Mesothelial cell of epicardium (in vitro differentiated cells): ENCODE measurements at regions not wholly inside any gene's neighbourhood (a gene's known extent, or its start where the extent isn't known, plus 50 kb on each side); places are given as distances from the start of the nearest gene placed in this dataset.

Source experiments
- DNase-seq, 2 experiments: peaks; one replicate each; pipeline ENCODE4 v3.0.0; 2021; ENCODE audit warnings: low spot score in 2 of 2; ENCODE audit not compliant: unreplicated experiment in 2 of 2
- H3K27ac Mint-ChIP-seq: 2 replicates; pipeline ENCODE4 v1.8.0; 2021; ENCODE audit warnings: mixed read lengths
- H3K27me3 Mint-ChIP-seq: 2 replicates; pipeline ENCODE4 v1.8.0; 2021; ENCODE audit warnings: low read depth, mixed read lengths
- H3K36me3 Mint-ChIP-seq: 2 replicates; pipeline ENCODE4 v1.8.0; 2021; ENCODE audit warnings: mixed read lengths
- H3K4me1 Mint-ChIP-seq: 2 replicates; pipeline ENCODE4 v1.8.0; 2021; ENCODE audit warnings: mixed read lengths
- H3K4me3 Mint-ChIP-seq: 2 replicates; pipeline ENCODE4 v1.8.0; 2021; ENCODE audit warnings: mild to moderate bottlenecking, moderate library complexity, mixed read lengths
- H3K9me3 Mint-ChIP-seq: 2 replicates; pipeline ENCODE4 v1.8.0; 2021; ENCODE audit warnings: mixed read lengths
- CTCF ChIP-seq: fragments of 200-600 bp; sonication (generic); IDR thresholded peaks from one replicate; pipeline ENCODE4 v1.5.0; 2021; ENCODE audit warnings: antibody characterized with exemption; ENCODE audit not compliant: unreplicated experiment

- TF ChIP-seq CTCF: no peak
- H3K4me1 Mint-ChIP-seq: peaks cover 5% of the 10 kb centered on the region
- peaks cover 17% of the 10 kb centered on the region for H3K9me3 Mint-ChIP-seq
- H3K36me3 Mint-ChIP-seq: no peaks in the 10 kb centered on the region
- H3K27ac Mint-ChIP-seq: no peak overlapping the region
- H3K4me3 Mint-ChIP-seq: no peak overlapping the region
- no peak for DNase-seq
- peaks cover 59% of the 10 kb centered on the region for H3K27me3 Mint-ChIP-seq
Observed at GRCh38 chr7:67882843-67883242, 886.2 kb downstream of the TYW1 start.

- no peak overlapping the region for H3K27ac Mint-ChIP-seq
- peaks cover 2% of the 10 kb centered on the region for H3K36me3 Mint-ChIP-seq
- no peaks in the 10 kb centered on the region for H3K4me1 Mint-ChIP-seq
- TF ChIP-seq CTCF: no peak
- H3K9me3 Mint-ChIP-seq: peaks cover 19% of the 10 kb centered on the region
- peaks cover 15% of the 10 kb centered on the region for H3K27me3 Mint-ChIP-seq
- H3K4me3 Mint-ChIP-seq: no peak overlapping the region
- no peak for DNase-seq
Observed at GRCh38 chr7:67890316-67890715, 893.7 kb downstream of the TYW1 start.

GRCh38 chr7:67894746-67895145 is 898.1 kb downstream of the TYW1 start:
- H3K4me3 Mint-ChIP-seq: no peak overlapping the region
- H3K27ac Mint-ChIP-seq: no peak overlapping the region
- H3K36me3 Mint-ChIP-seq: peaks cover 2% of the 10 kb centered on the region
- no peak for TF ChIP-seq CTCF
- H3K27me3 Mint-ChIP-seq: peaks cover 37% of the 10 kb centered on the region
- DNase-seq: no peak
- peaks cover 12% of the 10 kb centered on the region for H3K9me3 Mint-ChIP-seq
- no peaks in the 10 kb centered on the region for H3K4me1 Mint-ChIP-seq

- Mint-ChIP-seq H3K9me3 (peaks cover 9% of the 10 kb centered on the region), H3K27me3 (peaks cover 44% of the 10 kb centered on the region), H3K27ac (no peak overlapping the region), H3K4me3 (no peak overlapping the region), H3K4me1 (peaks cover 5% of the 10 kb centered on the region), H3K36me3 (no peaks in the 10 kb centered on the region)
- TF ChIP-seq CTCF: no peak
- no peak for DNase-seq
Observed at GRCh38 chr7:67896721-67897120, 900.1 kb downstream of the TYW1 start.

GRCh38 chr7:67900456-67900855 is 903.8 kb downstream of the TYW1 start:
- peaks cover 13% of the 10 kb centered on the region for H3K4me1 Mint-ChIP-seq
- peaks cover 51% of the 10 kb centered on the region for H3K27me3 Mint-ChIP-seq
- DNase-seq: no peak
- H3K36me3 Mint-ChIP-seq: no peaks in the 10 kb centered on the region
- H3K4me3 Mint-ChIP-seq: no peak overlapping the region
- TF ChIP-seq CTCF: no peak
- H3K9me3 Mint-ChIP-seq: peaks cover 9% of the 10 kb centered on the region
- no peak overlapping the region for H3K27ac Mint-ChIP-seq
